22Rv1 (cell line): ENCODE measurements at regions not wholly inside any gene's neighbourhood (a gene's known extent, or its start where the extent isn't known, plus 50 kb on each side); places are given as distances from the start of the nearest gene placed in this dataset.

Experiments used
- CTCF ChIP-seq: fragments of 450-650 bp; IDR thresholded peaks from 2 replicates; pipeline ENCODE4 v1.5.1; 2017; ENCODE audit warnings: mild to moderate bottlenecking
- ZFX ChIP-seq: fragments of 450-650 bp; IDR thresholded peaks from 2 replicates; pipeline ENCODE4 v1.6.1; 2017; ENCODE audit warnings: antibody characterized with exemption, borderline replicate concordance

- no peak for TF ChIP-seq CTCF
- TF ChIP-seq ZFX = no peak
These were observed 633.7 kb upstream of the HTR2C start for GRCh38 chrX:113950081-113950678.
